HG02588 (cell line): ENCODE measurements at regions not wholly inside any gene's neighbourhood (a gene's known extent, or its start where the extent isn't known, plus 50 kb on each side); places are given as distances from the start of the nearest gene placed in this dataset.

Source experiments
- ATAC-seq: cut with Tn5 transposase; IDR thresholded peaks from one replicate; pipeline ENCODE4 v1.9.1; 2021; ENCODE audit warnings: mild to moderate bottlenecking, moderate library complexity; ENCODE audit not compliant: unreplicated experiment

DNA sequence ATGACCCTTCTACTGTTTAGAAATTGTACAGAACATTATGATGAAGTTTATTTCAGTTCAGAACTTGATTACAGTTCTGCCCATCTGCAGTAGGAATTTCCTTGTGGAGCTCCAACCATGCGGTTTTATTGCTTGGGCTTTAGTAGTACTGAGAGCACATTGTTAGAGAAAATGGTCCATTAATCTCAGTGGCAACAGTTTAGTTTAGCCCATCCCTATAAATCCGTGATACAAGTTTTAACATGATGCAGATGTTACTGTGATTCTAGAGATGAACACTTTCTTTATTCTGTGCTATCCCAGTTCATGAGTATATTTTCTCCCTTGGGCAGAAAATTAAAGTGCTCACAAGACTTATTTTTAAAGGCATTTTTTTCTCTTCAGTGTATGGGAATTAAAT lies 84.8 kb upstream of the FZD8 start:
- ATAC-seq, result no peak

DNA sequence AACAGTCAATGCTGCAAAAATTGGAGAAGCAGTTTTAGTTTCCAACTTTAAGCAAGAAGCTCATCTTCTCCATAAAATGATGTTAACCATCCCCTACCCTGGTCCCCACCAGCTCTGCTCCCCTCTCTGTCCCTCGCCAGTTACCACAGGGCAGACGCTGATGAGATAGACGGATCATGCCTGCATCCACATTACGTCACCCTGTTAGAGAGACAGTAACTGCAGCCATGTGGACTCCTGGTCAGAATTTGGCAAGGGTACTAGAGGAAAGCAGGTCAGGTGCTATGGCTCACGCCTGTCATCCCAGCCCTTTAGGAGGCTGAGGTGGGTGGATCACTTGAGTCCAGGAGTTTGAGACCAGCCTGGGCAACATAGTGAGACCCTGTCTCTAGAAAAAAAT lies 81.9 kb upstream of the FZD8 start:
- no peak for ATAC-seq

DNA sequence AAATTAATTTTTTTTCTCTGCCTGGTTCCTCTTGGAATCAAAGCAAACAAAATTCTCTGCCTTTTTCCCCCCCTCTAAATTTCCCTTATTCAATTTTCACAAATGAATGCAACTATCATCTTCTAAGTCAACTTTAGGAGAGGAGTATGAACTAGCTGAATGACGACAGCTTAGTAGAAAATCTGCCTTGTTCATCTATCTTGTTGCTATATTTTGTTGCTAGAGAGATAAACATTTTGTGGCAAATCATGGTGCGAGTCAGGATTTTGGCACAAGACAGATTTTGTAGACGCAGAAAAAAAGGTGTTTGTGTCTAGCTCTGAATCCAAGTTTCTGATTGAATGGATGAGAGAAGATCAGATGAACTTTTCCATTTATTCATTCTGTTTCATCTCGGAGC lies 81.0 kb upstream of the FZD8 start:
- no peak for ATAC-seq

DNA sequence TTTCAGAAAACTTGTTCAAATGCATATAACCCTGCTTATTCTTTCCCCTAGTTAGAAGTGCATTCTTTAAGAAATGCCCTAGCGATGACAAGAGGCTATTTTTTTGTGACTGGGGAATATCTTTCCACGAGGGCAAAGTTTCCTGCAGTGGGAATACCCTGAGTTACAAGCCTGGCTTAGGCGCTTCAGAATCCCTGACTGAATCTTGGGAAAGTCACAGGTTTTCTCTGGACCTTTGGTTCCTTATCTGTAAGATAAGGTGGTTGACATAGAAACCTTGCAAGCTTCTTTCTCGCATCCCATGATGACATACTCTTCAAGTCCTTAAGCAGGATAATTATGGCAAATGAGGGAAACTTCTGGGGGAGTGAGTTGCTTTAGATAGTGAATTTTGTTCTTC lies 80.5 kb upstream of the FZD8 start:
- no peak for ATAC-seq

DNA sequence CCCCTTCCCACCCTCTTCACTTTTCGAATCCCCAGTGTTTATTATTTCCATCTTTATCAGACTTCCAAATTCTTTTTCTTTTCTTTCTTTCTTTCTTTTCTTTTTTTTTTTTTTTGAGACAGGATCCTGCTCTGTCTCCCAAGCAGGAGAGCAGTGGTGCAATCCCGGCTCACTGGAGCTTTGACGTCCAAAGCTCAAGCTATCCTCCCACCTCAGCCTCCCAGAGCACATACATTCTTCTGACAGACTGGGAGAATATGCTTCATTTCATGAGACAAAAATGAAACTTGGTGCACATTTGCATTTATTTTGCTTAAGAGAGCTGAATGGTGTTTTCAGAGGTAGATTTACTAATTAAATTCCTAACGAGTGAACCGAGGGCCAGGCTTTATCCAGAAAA lies 80.1 kb upstream of the FZD8 start:
- no peak for ATAC-seq

DNA sequence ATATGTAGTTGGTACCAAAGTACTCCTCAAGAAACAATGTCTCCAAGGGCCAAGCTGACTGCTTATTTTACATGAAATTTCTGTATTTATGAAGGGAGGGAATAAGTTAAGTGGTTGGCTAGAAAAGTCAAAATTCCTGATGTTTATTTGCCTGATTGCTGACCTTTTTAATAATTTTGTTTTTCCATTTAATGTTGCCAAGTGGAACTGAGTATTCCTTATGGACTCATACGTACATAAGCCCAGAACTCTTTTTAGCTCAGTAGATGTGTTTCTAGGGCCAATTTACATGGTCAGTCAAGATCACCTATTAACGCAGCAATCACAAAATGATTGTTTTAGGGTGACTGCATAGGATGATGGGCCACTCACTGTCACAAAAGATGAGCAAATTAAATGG lies 78.3 kb upstream of the FZD8 start:
- ATAC-seq, result no peak

DNA sequence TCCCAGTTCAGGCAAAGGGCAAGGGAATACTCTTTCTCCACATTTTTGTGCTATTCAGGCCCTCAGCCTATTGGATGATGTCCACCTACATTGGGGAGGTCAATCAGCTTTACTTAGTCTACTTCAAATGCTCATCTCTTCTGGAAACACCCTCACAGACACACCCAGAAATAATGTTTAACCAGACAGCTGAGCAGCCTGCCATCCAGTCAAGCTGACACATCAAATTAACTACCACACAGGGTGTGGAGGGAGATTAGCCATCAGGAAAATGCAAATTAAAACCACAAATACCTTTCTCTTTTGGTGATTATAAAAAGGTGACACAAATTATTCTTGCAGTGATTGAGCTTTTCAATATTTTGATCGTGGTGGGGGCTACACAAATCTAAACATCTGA lies 74.7 kb upstream of the FZD8 start:
- no peak for ATAC-seq

DNA sequence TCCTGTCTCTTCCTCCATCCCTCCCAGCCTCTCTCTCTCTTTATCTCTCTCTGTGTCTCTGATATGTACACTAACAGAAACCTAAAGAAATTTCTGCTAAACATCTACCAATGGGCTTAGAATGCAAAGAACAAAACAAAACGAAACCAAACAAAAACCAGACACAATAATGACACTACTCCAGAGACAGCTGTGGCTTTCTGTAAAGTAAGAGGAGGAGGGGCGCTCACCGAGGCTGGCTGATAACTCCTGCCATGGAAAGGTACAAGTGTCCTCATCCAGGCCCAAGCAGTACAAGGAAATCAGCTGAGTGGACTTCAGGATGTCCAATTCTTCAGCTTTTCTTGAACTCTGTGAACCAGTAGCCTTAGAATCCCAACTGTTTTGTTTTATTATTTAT lies 70.4 kb upstream of the FZD8 start:
- no peak for ATAC-seq

DNA sequence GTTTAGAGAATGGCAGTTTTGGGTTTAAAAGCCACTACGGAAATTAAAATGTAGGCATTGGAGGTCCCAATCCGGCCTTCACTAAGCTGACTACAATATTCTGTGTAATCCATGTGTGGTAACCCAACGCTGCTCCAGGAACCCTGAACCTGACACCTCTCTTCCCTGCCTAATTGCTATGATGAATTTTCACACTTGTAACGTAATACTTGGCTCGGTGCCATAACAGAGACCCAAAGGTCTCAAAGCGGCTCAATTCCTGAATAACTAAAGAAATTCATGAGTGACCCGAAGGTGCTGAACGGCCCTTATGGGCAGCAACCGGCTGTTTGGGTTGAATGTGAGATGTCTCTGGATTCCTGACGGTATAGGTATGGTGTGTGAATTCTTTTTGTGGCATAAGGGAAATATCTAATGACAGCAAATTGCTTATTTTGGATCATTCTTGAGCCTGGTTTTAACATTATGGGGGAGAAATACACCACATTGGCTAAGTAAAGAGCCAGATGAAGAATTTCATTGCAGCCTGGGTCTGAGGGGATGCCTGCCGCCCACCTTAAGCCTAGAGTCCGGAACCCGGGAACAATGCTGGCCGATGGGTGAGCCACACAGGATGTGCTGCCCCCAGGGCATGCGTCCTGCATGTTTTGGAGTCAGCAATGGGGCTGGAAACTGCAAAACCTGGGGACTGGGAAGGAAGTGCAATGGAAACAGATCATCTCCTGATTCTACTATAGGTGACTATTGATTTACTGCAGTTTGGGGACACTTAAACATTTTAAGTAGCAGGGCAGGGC lies 69.7 kb upstream of the FZD8 start:
- ATAC-seq, result no peak

DNA sequence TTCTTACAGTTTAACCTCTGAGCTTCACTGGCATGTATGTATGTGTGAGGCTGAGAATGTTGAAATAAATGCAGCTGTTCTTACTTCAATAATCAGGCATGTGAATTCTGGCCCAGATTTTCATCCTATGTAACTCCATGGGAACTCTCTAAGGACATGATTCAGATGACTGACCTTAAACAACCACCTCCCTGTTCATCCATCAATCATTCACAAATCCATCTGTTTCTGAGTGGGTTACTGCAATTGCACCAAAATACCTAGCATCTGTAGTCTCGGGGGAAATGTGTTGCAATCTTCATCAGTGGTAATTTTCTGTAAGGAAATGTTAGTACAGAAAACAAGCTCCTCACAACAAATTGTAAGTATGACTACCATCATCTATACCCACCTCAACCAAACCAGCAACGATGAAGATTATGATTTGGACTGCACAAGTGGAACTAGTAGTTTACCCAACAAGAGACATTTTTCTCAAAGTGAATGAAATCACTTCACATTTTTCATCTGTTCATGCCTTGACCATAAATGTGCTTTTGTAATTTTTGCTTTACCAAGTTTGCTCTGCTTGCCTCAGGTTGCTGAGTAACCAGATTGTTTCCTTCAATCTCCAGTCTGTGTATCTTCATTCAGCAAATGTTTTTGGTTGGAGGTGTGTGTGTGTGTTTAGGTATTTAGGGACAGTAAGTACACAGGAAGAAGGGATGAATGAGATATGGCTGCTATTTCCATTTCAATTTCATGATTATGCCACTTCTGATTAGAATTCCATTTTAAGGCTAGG lies 65.7 kb upstream of the FZD8 start:
- no peak for ATAC-seq

DNA sequence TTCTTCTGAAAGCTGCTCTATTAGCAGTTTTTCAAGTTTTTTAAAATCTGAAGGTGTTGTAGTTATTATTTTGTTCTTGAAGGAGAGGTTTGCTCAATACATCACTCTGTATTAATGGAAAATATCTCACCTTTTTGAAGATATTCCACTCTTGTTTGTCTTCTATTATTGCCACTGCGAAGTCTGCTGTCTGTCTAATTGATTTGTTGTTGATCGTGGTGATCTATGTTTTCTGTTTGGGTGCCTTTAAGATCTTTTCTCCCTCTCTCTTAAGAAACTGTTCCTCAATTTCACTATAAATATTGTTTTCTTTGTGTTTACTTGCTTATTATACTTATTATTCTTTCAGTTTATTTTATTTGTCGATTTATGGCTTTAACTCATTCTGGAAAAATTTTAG lies 64.9 kb upstream of the FZD8 start:
- no peak for ATAC-seq

DNA sequence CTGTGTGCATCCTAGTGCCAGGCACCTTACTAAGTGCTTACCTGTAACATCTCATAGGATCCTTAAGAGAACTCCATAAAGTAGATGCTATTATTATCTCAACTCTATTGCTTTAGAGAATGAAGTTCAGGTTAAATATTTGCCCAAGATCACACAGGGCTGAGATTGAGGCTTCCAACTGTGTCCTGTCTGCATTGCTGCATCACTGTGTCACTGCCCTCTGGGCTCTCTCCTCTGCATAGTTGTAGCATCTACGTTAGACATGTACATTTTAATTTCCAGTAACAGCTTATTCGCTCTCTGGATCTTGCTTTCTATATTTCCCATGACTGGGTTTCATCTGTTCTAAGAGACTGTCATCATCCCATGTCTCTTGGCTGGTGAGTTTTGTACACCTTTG lies 63.6 kb upstream of the FZD8 start:
- ATAC-seq, result no peak

DNA sequence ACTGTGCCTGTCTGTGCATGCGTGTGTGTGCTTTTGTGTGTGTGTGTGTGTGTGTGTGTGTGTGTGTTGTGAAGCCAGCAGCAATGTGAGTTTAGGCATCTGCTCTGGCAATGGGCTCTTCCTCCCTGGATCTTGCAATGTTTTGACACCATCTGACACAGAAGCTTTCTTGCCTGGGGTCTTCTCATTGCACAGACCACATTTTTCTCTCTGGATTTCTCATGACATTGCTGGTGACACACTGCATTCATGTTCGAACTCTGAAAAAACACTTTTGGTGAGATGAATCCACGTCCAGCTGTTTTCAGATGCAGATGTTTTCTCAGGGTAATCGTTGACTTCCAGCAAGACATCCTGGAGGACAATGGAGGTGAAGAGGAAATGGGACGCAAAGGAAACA lies 63.0 kb upstream of the FZD8 start:
- no peak for ATAC-seq

DNA sequence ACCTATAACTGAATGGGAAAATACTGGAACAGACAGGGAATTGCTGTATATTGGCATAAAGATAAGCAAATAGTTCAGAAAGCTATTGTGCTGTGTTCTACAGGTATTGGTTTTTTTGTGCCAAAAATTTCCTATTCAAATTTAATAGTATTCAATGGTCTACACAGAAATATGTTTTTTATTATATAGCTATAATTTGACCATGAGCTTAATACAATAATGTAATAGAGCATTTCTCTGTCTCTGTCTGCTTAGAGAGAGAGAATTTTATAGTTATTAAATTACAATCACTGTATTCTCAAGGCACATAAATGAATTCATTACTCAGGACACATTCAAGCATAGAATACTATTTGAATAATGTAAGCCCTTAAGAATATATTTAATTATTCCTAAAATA lies 62.3 kb upstream of the FZD8 start:
- ATAC-seq, result no peak

DNA sequence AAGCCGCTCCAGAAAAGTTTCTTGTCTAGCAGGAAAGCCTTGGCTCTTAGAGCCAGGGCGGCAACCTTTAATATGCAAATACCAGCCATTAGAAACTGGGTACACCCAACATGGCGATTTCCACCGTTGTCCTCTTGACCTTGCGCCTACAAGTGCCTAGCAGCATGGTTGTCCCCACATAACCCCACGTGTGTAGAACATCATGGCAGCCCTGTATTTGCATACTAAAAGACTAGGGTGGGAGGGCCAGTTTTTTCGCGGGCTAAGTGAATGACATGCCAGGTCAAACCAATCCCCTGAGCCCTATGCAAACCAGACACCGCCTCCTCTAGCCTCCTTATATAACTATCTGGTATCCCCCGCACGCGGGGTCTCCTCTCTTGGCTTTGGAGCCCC lies 58.4 kb upstream of the FZD8 start:
- ATAC-seq, result no peak

DNA sequence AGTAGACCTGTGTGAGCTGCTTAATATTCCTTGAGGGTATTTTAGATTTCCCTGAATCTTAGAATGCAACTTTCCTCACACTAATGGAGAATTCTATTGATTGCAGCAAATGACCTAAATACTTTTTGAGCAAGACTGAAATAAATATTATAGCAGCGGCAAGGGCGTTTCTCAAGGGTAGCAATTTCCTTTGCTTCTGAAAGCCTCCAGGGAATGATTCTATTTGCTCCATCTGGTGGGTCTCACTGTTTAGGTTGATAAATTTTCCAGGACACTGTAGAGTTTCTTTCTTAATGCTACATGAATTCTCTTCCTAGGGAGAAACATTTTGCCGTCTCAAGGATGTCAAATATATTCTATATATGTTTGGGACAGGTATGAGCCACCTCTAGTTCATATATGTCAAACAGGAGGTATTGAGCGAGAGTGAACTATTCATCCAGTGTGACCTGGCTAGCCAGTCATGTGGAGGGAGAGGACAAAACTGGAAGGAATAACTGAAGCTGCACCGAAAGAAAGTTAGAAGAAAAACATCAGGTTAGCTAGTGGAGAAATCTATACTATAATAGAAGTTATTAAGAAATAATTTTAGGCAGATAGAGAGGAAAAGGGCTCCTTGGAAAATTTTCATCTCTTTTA lies 57.9 kb upstream of the FZD8 start:
- no peak for ATAC-seq

DNA sequence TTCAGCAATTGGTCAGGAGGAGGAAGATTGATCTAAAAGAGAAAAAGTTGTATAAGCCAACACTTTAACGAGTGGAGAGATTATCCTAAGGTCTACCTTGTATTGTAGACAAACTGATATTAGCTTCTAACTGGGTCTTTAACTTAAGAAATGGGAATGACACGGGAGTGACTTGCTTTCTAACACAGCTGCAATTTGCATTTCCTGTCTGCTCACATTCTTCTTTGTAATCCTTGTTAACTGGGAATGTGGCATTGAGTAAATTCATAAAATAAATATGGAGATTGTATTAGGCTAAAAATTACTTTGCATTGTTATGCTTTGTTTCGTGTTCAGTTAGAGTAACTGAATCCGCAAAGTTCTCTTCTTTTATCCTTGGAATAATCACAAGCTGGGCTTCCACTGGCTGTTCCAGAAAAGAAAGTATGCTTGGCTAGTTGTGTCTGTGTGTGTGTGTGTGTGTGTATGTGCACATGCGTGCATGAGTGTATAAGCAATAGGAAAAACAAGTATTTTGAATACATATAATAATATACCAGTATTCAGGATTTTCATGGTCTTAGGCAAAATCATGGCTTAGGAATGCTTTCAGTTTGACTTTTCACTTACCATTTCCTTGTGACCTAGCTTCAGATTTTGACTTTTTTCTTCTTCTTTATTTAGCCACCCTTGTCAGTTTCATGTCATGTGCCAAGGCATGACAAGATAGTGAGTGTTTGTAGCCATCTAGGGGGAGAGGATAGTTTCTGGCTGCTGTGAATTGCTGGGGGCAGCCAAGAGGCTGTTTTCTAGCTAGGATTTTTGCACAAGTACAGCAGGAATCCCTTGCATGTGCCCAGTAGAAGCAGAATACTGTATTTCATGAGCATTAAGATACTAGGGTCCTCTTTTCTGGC lies 54.5 kb upstream of the FZD8 start:
- ATAC-seq, result no peak

DNA sequence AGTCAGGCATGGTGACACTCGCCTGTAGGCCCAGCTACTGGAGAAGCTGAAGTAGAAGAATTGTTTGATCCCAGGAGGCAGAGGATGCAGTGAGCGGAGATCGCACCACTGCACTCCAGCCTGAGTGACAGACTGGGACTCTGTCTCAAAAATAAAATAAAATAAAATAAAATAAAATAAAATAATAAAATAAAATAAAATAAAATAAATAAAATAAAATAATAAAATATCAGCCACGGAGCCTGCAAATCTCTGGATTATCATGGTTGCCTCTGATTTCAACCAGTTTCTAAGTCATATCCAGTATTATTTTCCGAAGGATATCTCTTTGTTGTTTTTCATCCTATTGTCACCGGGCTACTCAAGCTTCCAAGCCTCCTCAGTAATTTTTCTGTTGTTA lies 51.7 kb upstream of the FZD8 start:
- no peak for ATAC-seq
